ENCODE measurements at regions not wholly inside any gene's neighbourhood (a gene's known extent, or its start where the extent isn't known, plus 50 kb on each side); places are given as distances from the start of the nearest gene placed in this dataset.

DNA sequence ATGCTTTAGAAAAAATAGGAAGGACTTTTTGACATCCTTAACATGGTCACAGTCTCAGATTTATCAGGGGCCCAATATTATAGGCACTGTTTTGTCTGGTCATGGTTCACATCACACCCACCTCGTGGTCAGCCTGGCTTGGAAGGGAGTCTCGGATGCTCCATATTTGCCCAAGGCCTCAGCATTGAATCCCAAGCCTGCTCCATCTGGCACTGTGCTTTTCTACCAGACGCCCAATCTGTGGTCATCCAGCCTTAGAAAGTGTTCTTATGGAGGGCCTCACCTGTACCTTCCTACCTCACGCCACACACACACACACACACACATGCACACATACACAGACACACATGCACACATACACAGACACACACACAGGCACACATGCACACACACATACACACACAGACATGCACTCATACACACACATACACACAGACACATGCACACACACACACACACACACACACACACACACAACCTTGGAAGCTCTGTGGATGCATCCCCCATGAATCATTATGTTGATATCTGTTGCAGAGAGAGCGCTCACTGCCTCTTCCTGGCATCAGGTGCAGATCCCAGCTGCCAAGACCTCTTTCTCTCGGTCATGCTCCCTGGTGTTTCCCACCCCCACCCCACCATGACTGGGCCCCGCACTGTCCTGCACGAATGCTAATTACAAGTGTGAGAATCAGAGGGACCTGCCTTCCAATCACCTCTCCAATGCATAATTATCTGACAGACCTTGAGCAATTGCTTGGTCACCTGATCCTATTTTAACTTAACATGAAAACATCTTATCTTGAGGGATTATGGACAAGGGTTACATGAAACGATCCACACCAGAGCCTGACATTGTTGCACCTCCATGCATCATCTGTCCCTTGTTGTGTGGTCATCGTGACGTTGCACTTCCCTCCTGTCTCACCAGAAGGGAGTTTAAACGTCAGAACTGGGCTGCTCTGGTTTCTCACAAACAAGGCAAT lies 122.7 kb upstream of the TMEM72 start:
- DNase-seq, result no peak

DNA sequence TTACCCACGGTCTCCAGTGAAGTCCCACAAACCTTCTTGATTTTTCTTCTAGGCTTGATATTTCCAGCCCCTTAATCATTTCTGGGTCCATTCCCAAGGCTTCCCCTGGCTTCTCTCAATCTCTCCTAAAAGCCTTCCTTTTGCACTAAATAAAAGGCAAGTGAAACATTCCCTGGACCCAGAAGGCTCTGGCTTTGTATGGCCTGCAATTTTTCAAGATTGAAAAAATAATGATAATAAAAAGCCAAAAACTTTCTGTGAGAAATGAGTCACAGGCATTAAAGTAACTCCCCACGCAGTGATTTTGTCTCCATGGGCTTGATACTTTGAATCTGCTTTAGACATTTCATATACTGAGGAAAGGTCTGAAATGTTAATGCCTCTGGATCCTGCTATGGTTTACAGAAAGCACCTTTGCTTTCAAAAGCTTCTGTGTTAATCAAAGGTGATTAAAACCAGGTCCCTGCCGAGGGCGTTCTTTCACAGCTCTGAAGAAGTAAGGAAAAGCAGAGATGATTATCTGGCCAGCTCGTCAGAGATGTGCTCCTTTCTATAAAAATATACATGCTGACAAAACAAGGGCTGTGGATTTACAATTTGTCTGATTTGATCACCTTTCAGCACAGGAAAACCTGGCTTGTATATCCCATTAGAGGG lies 118.9 kb upstream of the TMEM72 start:
- no peak for DNase-seq

- no peak for DNase-seq
These were observed 111.2 kb upstream of the TMEM72 start for GRCh38 chr10:44799966-44800365.

GRCh38 chr10:44801383-44802327 lies 109.5 kb upstream of the TMEM72 start:
- DNase-seq, result no peak

DNA sequence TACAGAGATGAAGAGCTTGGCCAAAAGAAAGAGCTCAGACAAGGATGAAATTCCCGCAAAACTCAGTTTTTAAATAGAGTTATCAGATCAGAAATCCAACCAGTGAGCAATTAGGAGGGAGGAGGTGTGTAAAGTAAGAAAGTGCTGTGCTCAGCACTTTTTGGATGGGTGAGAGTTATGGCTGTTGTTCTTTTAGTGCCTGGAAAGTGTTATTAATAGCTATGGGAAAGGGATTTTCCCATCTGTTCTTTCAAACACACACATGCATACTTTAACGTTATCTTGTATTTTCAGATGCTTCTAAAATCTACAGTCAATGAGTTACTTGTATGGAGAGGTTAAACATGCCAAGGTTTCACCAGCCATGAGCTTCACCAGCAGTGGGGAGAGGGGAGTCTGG lies 107.3 kb upstream of the TMEM72 start:
- no peak for DNase-seq

DNA sequence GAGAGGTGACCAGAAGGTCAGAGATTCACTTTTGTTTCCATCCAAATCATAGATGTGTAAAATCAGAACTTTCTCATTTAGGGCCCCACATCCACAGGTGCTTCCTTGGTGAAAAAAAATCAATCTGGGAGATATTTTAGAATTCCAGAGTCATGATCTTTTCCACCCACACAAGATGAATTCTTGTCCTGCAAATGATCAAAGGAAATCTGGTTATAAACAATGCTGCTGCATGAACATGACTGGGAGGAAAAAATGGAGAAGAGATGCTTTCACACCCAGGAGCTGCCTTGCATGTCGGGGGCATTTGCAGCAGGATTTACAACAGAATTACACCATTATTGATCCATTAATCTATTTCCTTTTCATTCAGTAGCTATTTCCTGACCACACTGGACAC lies 106.5 kb upstream of the TMEM72 start:
- DNase-seq, result no peak

- DNase-seq, result no peak
These were observed 105.5 kb upstream of the TMEM72 start for GRCh38 chr10:44805466-44806210.

DNA sequence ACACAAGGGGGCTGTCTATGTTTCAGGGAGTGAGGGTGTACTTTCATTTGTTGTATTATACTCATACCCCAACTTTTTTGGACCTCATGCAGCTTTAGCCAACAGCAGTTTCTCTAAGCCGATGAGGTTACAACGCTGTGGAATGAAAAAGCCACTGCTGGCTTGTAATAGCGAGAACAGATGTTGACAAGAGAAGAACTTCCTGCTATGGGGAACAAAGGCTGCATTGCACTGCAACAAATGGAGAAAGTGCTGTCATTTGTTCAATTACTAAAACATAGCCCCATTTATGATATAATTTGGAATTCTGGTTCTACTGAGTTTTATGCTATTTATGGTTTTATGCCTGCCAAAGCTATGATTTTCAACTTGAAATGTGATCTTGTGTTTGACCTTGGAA lies 104.2 kb upstream of the TMEM72 start:
- DNase-seq, result no peak

GRCh38 chr10:44807451-44807850 lies 103.7 kb upstream of the TMEM72 start:
- DNase-seq, result no peak

DNA sequence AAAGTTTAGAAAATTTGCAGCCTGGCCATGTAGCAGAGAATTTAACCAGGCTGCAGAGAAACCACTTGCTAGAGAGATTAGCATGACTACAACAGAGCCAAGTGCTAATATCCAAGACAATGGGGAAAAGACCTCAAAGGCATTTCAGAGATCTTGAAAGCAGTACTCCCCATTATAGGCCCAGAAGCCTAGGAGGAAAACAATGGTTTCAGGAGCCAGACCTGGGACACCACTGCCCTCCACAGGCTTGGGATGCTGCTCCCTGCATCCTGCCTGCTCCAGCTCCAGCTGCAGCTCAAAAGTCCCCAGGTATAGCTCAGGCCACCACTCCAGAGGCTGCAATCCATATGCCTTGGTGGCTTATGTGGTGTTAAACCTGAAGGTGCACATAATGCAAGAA lies 101.5 kb upstream of the TMEM72 start:
- DNase-seq, result no peak

DNA sequence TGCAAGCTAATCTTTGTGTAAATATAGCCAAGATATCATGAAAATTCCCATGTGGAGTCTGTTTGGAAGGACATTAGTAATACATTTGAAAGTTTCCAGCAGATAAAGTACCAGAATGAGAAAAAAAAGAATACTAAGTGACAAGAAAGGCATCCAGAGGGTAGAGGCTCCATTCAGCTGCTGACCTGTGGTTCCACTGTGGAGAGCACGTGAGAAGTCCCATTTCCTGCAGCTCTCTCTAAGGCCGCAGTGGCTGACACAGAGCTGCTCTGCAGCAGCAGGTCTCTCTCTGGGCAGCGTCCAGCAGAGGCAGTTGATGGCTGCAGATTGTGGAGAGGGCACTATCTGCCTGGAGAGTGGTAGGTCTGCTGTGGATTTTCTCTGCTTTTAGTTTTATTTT lies 100.1 kb upstream of the TMEM72 start:
- DNase-seq, result no peak

- no peak for DNase-seq
These were observed 97.9 kb upstream of the TMEM72 start for GRCh38 chr10:44813201-44813600.

DNA sequence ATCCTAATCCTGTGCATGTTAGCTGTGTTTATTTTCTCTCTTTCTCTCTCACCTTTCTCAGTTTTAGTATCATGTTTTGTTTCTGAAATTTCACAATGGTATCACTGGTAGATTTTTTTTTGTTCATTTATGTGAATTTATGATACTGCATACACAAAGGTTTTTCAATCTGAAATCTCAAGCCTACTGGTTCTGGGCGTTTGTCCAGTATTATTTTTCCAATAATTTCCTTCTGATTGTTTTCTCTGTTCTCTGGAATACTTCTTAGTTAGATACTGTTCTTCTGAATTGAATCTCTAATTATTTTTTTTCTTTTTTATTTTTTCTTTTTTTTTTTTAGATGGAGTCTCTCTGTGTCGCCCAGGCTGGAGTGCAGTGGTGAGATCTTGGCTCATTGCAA lies 96.2 kb upstream of the TMEM72 start:
- DNase-seq, result no peak

GRCh38 chr10:44818041-44818649 lies 93.0 kb upstream of the TMEM72 start:
- DNase-seq, result no peak

DNA sequence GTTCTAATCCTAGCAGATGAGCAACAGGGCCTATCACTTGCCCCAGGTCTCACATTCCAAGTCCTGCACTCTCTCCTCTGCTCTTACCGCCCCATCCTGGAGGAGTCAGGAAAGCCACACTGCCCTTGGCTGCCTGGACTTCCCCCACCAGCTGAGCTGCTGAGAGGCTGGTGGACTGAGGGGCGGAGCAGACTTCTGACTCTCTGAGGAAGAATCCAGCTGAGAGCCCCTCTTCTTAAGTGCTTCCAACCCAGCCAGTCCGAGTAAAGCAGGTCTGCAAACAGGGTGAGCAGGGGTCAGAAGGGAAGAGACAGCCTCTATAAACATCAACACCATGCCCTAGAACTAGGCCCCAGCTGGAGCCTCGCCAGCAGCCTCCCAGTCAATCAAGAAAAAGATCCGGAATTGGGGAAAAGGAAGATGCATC lies 92.4 kb upstream of the TMEM72 start:
- no peak for DNase-seq

- DNase-seq, result no peak
These were observed 91.0 kb upstream of the TMEM72 start for GRCh38 chr10:44820094-44820493.

DNA sequence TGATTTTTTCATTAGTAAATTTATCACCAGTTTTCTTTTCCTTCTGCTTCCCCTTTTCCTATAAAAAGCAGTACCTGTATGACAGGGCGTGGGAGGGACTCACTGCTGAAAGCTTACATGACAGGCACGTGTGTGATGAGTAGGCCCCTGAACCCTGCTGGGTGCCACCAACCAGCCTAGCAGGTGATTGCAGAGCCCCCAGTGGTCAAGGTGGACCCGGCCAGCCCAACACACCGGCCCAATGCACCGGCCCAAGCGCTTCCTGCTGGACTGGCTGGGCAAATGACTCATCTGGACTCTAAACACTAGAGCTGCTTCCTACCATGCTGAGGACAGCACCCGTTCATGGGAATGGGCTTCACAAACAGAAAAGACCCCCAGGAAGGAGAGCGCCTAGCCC lies 89.8 kb upstream of the TMEM72 start:
- no peak for DNase-seq

- DNase-seq, result no peak
These were observed 88.8 kb upstream of the TMEM72 start for GRCh38 chr10:44822349-44822748.

DNA sequence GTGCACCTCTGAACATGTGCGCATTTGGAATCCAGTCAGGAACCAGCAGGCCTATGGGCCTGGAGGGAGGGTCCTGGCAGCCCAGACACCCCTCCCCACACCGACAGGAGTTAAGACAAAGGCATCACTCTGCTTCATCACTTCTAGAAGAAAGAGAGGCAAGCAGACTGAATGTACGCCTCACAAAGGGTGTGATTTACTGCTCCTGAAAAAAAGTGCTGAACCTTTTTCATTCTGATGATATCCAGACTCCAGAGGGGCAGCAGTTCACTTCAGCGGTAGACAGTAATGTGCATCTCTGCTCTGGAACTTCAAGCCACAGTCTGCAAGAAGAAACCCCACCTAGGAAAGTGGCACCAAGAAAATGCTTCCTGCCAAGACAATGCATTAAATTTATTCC lies 88.2 kb upstream of the TMEM72 start:
- no peak for DNase-seq

DNA sequence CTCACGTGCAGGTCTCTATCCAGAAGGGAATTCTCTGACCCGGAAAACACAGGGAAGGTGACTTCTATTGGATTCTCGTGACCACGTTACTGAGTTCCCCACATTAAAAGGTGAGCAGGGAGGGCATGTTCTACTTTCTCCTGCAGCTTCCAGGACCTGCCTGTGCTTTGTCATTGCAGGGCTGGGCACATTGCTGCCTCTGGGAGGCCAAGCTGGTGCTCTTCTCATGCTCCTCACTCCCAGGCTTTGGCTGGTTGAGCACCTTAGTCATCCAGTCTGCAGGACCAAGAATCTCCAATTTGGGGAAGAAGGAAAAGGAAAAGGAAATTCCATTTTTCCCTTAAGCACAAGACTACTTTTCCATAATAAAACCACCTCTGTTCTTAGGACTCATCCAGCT lies 86.5 kb upstream of the TMEM72 start:
- no peak for DNase-seq

- no peak for DNase-seq
These were observed 83.6 kb upstream of the TMEM72 start for GRCh38 chr10:44827431-44828006.

Data from activated naive CD4-positive, alpha-beta T cell (primary cell).